GM12878 (cell line): ENCODE measurements at regions not wholly inside any gene's neighbourhood (a gene's known extent, or its start where the extent isn't known, plus 50 kb on each side); places are given as distances from the start of the nearest gene placed in this dataset.

ENCODE experiments used
- IKZF1 ChIP-seq: fragments of 450-650 bp; conservative IDR thresholded peaks from 2 replicates; pipeline ENCODE4 v1.6.1; 2017; ENCODE audit warnings: antibody characterized with exemption, mild to moderate bottlenecking
- REST ChIP-seq: IDR thresholded peaks from 2 replicates; pipeline ENCODE4 v1.6.1; 2012; ENCODE audit warnings: mild to moderate bottlenecking, low read depth, low read length
- SRF ChIP-seq, 2 experiments: IDR thresholded peaks; 2 replicates each; pipeline ENCODE4 v1.6.1; 2011; ENCODE audit warnings: low read depth in 2 of 2, low read length in 2 of 2, mild to moderate bottlenecking in 1 of 2, moderate library complexity in 1 of 2
- ZBTB40 ChIP-seq: fragments of 450-650 bp; IDR thresholded peaks from 2 replicates; pipeline ENCODE4 v1.6.1; 2016; ENCODE audit warnings: mild to moderate bottlenecking, moderate library complexity, borderline replicate concordance
- ZNF24 ChIP-seq: fragments of 450-650 bp; IDR thresholded peaks from 2 replicates; pipeline ENCODE4 v1.6.1; 2017; ENCODE audit warnings: antibody characterized with exemption, mild to moderate bottlenecking

DNA sequence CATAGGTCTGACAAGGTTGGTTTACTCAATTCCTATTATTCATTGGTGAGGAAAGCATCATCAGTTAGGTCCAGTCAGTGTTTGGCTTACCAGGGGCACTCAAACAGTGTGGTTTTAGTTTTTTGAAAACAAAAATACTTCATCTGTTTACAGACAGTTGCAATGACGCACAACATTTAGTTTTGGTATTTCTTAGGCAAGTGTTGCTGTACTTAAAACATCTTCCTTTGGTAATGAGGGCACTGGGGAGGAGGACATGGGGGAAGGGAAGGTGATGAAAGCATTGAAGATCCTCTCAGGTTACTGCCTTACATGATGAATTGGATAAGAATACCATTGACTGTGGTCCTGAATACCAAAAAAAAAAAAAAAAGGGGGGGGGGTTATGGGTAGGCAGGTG lies 93.7 kb upstream of the MAOA start (continued):
- TF ChIP-seq ZBTB40 (no peak), REST (no peak), ZNF24 (no peak), SRF (IDR thresholded peaks at IDR 0.05; ENCODE audit: low read depth in 2 of 2, low read length in 2 of 2) (no peak), IKZF1 (no peak)
- TF ChIP-seq, all 136 proteins: peak for 0
